ENCODE measurements at regions not wholly inside any gene's neighbourhood (a gene's known extent, or its start where the extent isn't known, plus 50 kb on each side); places are given as distances from the start of the nearest gene placed in this dataset.

- H3K27ac ChIP-seq = no peak overlapping the region
- H3K9me3 ChIP-seq = no peaks in the 10 kb centered on the region
- no peaks in the 10 kb centered on the region for H3K4me1 ChIP-seq
- no peaks in the 10 kb centered on the region for H3K36me3 ChIP-seq
- no peaks in the 10 kb centered on the region for H3K27me3 ChIP-seq
- no peak overlapping the region for H3K4me3 ChIP-seq
- intact Hi-C loops (cut with DNase I) = no loop called here
- DNase-seq (no peak), ATAC-seq (no peak)
- TF ChIP-seq CTCF (IDR thresholded peaks at IDR 0.05) = no peak
Observed at GRCh38 chr18:51340332-51340731, 142.9 kb upstream of the MEX3C start.

GRCh38 chr18:51342815-51343214 lies 145.3 kb upstream of the MEX3C start:
- Histone ChIP-seq H3K27me3 (no peaks in the 10 kb centered on the region), H3K9me3 (no peaks in the 10 kb centered on the region), H3K4me3 (no peak overlapping the region), H3K27ac (no peak overlapping the region), H3K36me3 (no peaks in the 10 kb centered on the region), H3K4me1 (no peaks in the 10 kb centered on the region)
- intact Hi-C loops (cut with DNase I) = no loop called here
- no peak for TF ChIP-seq CTCF (IDR thresholded peaks at IDR 0.05)
- DNase-seq = no peak
- no peak for ATAC-seq

GRCh38 chr18:51345848-51346391 lies 148.4 kb upstream of the MEX3C start:
- intact Hi-C loops (cut with DNase I) = no loop called here
- ATAC-seq = no peak
- H3K4me1 ChIP-seq = no peaks in the 10 kb centered on the region

GRCh38 chr18:51346404-51346803 lies 148.9 kb upstream of the MEX3C start:
- H3K36me3 ChIP-seq = no peaks in the 10 kb centered on the region

More at GRCh38 chr18:51345848-51346391, 148.4 kb upstream of the MEX3C start:
- no peaks in the 10 kb centered on the region for H3K9me3 ChIP-seq
- H3K4me3 ChIP-seq = no peak overlapping the region
- no peaks in the 10 kb centered on the region for H3K27me3 ChIP-seq
- no peaks in the 10 kb centered on the region for H3K36me3 ChIP-seq
- TF ChIP-seq CTCF (IDR thresholded peaks at IDR 0.05) = no peak
- DNase-seq = no peak
- no peak overlapping the region for H3K27ac ChIP-seq

GRCh38 chr18:51350081-51350480 lies 152.6 kb upstream of the MEX3C start:
- Histone ChIP-seq H3K36me3 (no peaks in the 10 kb centered on the region), H3K27me3 (no peaks in the 10 kb centered on the region), H3K4me3 (no peak overlapping the region), H3K9me3 (no peaks in the 10 kb centered on the region), H3K27ac (no peak overlapping the region), H3K4me1 (no peaks in the 10 kb centered on the region)
- intact Hi-C loops (cut with DNase I) = no loop called here
- ATAC-seq (no peak), DNase-seq (no peak)
- no peak for TF ChIP-seq CTCF (IDR thresholded peaks at IDR 0.05)

More at GRCh38 chr18:51346404-51346803, 148.9 kb upstream of the MEX3C start:
- ATAC-seq (no peak), DNase-seq (no peak)
- Histone ChIP-seq H3K4me1 (no peaks in the 10 kb centered on the region), H3K9me3 (no peaks in the 10 kb centered on the region), H3K4me3 (no peak overlapping the region), H3K27me3 (no peaks in the 10 kb centered on the region), H3K27ac (no peak overlapping the region)
- no peak for TF ChIP-seq CTCF (IDR thresholded peaks at IDR 0.05)
- intact Hi-C loops (cut with DNase I) = no loop called here
